SK-N-SH (cell line): ENCODE measurements at regions not wholly inside any gene's neighbourhood (a gene's known extent, or its start where the extent isn't known, plus 50 kb on each side); places are given as distances from the start of the nearest gene placed in this dataset.
"Not testable (repeated sequence)": the region's sequence is repeated elsewhere in the genome, so short reads cannot be mapped to it uniquely, and the experiment has no call there.

Experiments
- CTCF ChIA-PET: fragments of 300-600, 350-600 bp; formaldehyde crosslinking; extraction: SDS; loops from one replicate; lab custom pipeline; 2021; lab: Yijun Ruan, JAX
- POLR2A ChIA-PET: fragments of 350-600 bp; sonication (Branson Sonifier 250); formaldehyde crosslinking; extraction: SDS; loops from one replicate; lab custom pipeline; 2020; ENCODE audit warnings: antibody characterized with exemption, inconsistent platforms; lab: Yijun Ruan, JAX
- DNase-seq: peaks from one replicate; pipeline ENCODE4 v3.0.0; 2012
- H2AFZ ChIP-seq: fragments of 200-600 bp; sonication (generic); 2 replicates; pipeline ENCODE4 v1.8.1; 2016; ENCODE audit warnings: antibody characterized with exemption, mild to moderate bottlenecking, low read depth
- H3F3A ChIP-seq: fragments of 200-600 bp; sonication (generic); replicated peaks from 2 replicates; pipeline ENCODE3; 2016; ENCODE audit warnings: antibody characterized with exemption, mild to moderate bottlenecking; ENCODE audit not compliant: insufficient read depth
- H3K27ac ChIP-seq, 2 experiments: fragments of 200-500 bp in 1 of 2; fragments of 200-600 bp in 1 of 2; sonication (Bioruptor generic) in 1 of 2; sonication (generic), shearing (Covaris generic) in 1 of 2; 2 replicates each; pipeline versions ENCODE4 v1.5.1 to v1.6.1; 2014 to 2016; ENCODE audit warnings: low read depth in 2 of 2, inconsistent platforms in 1 of 2, low read length in 1 of 2, mild to moderate bottlenecking in 1 of 2, mixed read lengths in 1 of 2
- H3K27me3 ChIP-seq: fragments of 200-600 bp; sonication (generic), shearing (Covaris generic); 2 replicates; pipeline ENCODE4 v1.6.1; 2016; ENCODE audit warnings: mixed run types; ENCODE audit not compliant: insufficient read depth
- H3K36me3 ChIP-seq, 2 experiments: fragments of 200-500 bp in 1 of 2; fragments of 200-600 bp in 1 of 2; sonication (Bioruptor generic) in 1 of 2; sonication (generic) in 1 of 2; replicated peaks in 1 of 2; 2 replicates each; pipeline versions ENCODE3 to v1.5.1; 2014 to 2016; ENCODE audit warnings: low read length in 1 of 2, mild to moderate bottlenecking in 1 of 2; ENCODE audit not compliant: insufficient read depth in 2 of 2, control insufficient read depth in 1 of 2
- H3K4me1 ChIP-seq, 2 experiments: fragments of 200-500 bp in 1 of 2; fragments of 200-600 bp in 1 of 2; sonication (Bioruptor generic) in 1 of 2; sonication (generic), shearing (Covaris generic) in 1 of 2; 2 replicates each; pipeline versions ENCODE4 v1.5.1 to v1.6.1; 2014 to 2016; ENCODE audit warnings: low read depth in 1 of 2, low read length in 1 of 2, mixed run types in 1 of 2; ENCODE audit not compliant: insufficient read depth in 2 of 2, control insufficient read depth in 1 of 2
- H3K4me2 ChIP-seq: fragments of 200-600 bp; sonication (generic), shearing (Covaris generic); 2 replicates; pipeline ENCODE4 v1.6.1; 2017; ENCODE audit warnings: mixed run types
- H3K4me3 ChIP-seq, 2 experiments: fragments of 200-500 bp in 1 of 2; fragments of 200-600 bp in 1 of 2; sonication (Bioruptor generic) in 1 of 2; sonication (generic), shearing (Covaris generic) in 1 of 2; 2 replicates each; pipeline versions ENCODE4 v1.5.1 to v1.8.1; 2014 to 2016; ENCODE audit warnings: low read depth in 2 of 2, inconsistent platforms in 1 of 2, low read length in 1 of 2, mild to moderate bottlenecking in 1 of 2, mixed read lengths in 1 of 2, moderate library complexity in 1 of 2
- H3K79me2 ChIP-seq: fragments of 200-600 bp; sonication (generic); 2 replicates; pipeline ENCODE4 v1.8.1; 2017; ENCODE audit warnings: mild to moderate bottlenecking; ENCODE audit not compliant: insufficient read depth
- H3K9ac ChIP-seq: fragments of 200-600 bp; sonication (generic); 2 replicates; pipeline ENCODE4 v1.6.1; 2017; ENCODE audit warnings: mixed run types
- H3K9me2 ChIP-seq: fragments of 200-600 bp; sonication (generic); 2 replicates; pipeline ENCODE4 v1.6.1; 2017; ENCODE audit warnings: mixed run types
- H3K9me3 ChIP-seq: fragments of 200-600 bp; sonication (generic); 2 replicates; pipeline ENCODE4 v1.6.1; 2017; ENCODE audit warnings: mixed run types, mild to moderate bottlenecking, moderate library complexity
- H4K20me1 ChIP-seq: fragments of 200-600 bp; sonication (generic); 2 replicates; pipeline ENCODE4 v1.6.1; 2017; ENCODE audit warnings: mild to moderate bottlenecking, mixed run types; ENCODE audit not compliant: insufficient read depth
- ELF1 ChIP-seq: IDR thresholded peaks from 2 replicates; pipeline ENCODE4 v1.4.0; 2012
- EZH2phosphoT487 ChIP-seq: fragments of 200-600 bp; sonication (generic); IDR thresholded peaks from 2 replicates; pipeline ENCODE4 v1.6.1; 2017; ENCODE audit warnings: low read depth, mixed run types, mild to moderate bottlenecking, antibody characterized with exemption, moderate library complexity, borderline replicate concordance
- FOSL2 ChIP-seq: IDR thresholded peaks from 2 replicates; pipeline ENCODE4 v1.4.0; 2012; ENCODE audit warnings: low read depth, mild to moderate bottlenecking, moderate library complexity, borderline replicate concordance
- FOXM1 ChIP-seq: IDR thresholded peaks from 2 replicates; pipeline ENCODE4 v1.4.0; 2012; ENCODE audit warnings: low read depth, mild to moderate bottlenecking
- GATA2 ChIP-seq: sonication (generic); formaldehyde crosslinking; IDR thresholded peaks from 2 replicates; pipeline ENCODE4 v1.5.0; 2020; ENCODE audit warnings: mild to moderate bottlenecking, missing genetic modification reagents
- MXI1 ChIP-seq: IDR thresholded peaks from 2 replicates; pipeline ENCODE4 v1.6.1; 2012; ENCODE audit warnings: mild to moderate bottlenecking, low read depth, low read length, improper control_type of control experiment
- NFIC ChIP-seq: IDR thresholded peaks from 2 replicates; pipeline ENCODE4 v1.4.0; 2012; ENCODE audit warnings: borderline replicate concordance
- PBX3 ChIP-seq: IDR thresholded peaks from 2 replicates; pipeline ENCODE4; 2012
- RFX5 ChIP-seq: IDR thresholded peaks from 2 replicates; pipeline ENCODE4 v1.6.1; 2012; ENCODE audit warnings: mild to moderate bottlenecking, improper control_type of control experiment, low read length
- SMC3 ChIP-seq: IDR thresholded peaks from 2 replicates; pipeline ENCODE4 v1.6.1; 2012; ENCODE audit warnings: low read depth, low read length, improper control_type of control experiment
- WGBS: methylation state at CpG from one replicate; pipeline ENCODE4 v1.1.6; 2017; ENCODE audit warnings: low lambda C conversion rate; 5-methylcytosine and 5-hydroxymethylcytosine counted together
- TF ChIP-seq, protein P1 (sequence below): IDR thresholded peaks from 2 replicates; pipeline ENCODE4 v1.4.0; 2012; ENCODE audit warnings: low read depth, borderline replicate concordance
- TF ChIP-seq, protein P2 (sequence below): IDR thresholded peaks from 2 replicates; pipeline ENCODE4 v1.4.0; 2012; ENCODE audit warnings: low read depth

DNA sequence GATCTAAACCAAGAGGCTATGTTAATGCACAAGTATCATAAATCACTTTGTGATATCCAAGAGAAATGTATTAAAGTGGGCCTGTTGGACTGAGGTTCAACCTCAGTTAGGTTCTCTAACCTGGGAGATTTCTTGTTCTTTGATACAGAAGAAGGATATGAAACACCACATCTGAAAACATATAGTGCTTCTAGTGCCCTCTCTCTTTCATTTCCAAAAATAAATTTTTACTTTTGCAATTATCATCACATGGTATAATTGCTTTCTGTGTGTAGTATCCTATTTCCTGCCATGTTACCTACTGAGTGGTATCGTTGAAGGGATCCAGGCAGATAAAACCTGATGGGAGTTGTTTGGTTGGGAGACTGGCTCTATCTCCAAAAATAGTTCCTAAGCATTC, 264.9 kb downstream of the CCER1 start:
- no peak for DNase-seq
- Histone ChIP-seq H3K36me3 (no peaks in the 10 kb centered on the region), H3K9me2 (no peaks in the 10 kb centered on the region), H3F3A (no peaks in the 10 kb centered on the region), H2AFZ (peak overlapping the region; percentile 2; the same call in 1 of the 2 replicates), H3K9ac (no peak overlapping the region), H3K4me1 (no peaks in the 10 kb centered on the region), H3K27ac (no peak overlapping the region), H3K79me2 (no peaks in the 10 kb centered on the region), H4K20me1 (no peaks in the 10 kb centered on the region), H3K4me3 (no peak overlapping the region), H3K9me3 (no peaks in the 10 kb centered on the region), H3K4me2 (no peak overlapping the region), H3K27me3 (no peaks in the 10 kb centered on the region)
- TF ChIP-seq EZH2phosphoT487 (no peak), PBX3 (no peak), FOXM1 (no peak), FOSL2 (no peak), MXI1 (no peak), NFIC (no peak), RFX5 (no peak), GATA2 (CRISPR knock-in tag) (no peak), ELF1 (no peak), SMC3 (no peak)
- TF ChIP-seq, protein P1, sequence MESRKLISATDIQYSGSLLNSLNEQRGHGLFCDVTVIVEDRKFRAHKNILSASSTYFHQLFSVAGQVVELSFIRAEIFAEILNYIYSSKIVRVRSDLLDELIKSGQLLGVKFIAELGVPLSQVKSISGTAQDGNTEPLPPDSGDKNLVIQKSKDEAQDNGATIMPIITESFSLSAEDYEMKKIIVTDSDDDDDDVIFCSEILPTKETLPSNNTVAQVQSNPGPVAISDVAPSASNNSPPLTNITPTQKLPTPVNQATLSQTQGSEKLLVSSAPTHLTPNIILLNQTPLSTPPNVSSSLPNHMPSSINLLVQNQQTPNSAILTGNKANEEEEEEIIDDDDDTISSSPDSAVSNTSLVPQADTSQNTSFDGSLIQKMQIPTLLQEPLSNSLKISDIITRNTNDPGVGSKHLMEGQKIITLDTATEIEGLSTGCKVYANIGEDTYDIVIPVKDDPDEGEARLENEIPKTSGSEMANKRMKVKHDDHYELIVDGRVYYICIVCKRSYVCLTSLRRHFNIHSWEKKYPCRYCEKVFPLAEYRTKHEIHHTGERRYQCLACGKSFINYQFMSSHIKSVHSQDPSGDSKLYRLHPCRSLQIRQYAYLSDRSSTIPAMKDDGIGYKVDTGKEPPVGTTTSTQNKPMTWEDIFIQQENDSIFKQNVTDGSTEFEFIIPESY: no peak
- TF ChIP-seq, protein P2, sequence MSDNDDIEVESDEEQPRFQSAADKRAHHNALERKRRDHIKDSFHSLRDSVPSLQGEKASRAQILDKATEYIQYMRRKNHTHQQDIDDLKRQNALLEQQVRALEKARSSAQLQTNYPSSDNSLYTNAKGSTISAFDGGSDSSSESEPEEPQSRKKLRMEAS: no peak
- ChIA-PET POLR2A (no interaction called here), CTCF (no interaction called here)
- 65% methylated on average over 1 of the region's 1 CpG for WGBS

DNA sequence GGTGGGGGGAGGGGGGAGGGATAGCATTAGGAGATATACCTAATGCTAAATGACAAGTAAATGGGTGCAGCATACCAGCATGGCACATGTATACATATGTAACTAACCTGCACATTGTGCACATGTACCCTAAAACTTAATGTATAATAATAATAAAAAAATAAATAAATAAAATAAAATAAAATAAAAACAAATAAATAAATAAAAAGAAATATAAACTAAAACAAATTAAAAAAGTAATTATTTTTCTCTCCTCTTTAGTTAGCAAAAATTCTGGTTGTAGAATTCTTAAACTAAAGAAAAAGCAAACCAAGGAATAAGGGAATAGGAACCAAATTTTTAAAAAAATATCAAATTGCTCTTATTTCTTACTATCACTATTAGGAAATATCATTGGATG, 267.3 kb downstream of the CCER1 start:
- H3K27ac ChIP-seq, H3K36me3 ChIP-seq, H3K4me1 ChIP-seq, H3F3A ChIP-seq, DNase-seq, CTCF ChIA-PET, H3K4me2 ChIP-seq, H4K20me1 ChIP-seq, H2AFZ ChIP-seq, H3K9me2 ChIP-seq, H3K9ac ChIP-seq, H3K4me3 ChIP-seq, POLR2A ChIA-PET, H3K9me3 ChIP-seq, H3K27me3 ChIP-seq, H3K79me2 ChIP-seq: not testable (repeated sequence)
